NCI-H1105 treated with DMSO at 0.1 percent for 48 hours (cell line): ENCODE measurements at regions not wholly inside any gene's neighbourhood (a gene's known extent, or its start where the extent isn't known, plus 50 kb on each side); places are given as distances from the start of the nearest gene placed in this dataset.

ENCODE experiments used
- DNase-seq: peaks from one replicate; lab custom pipeline; 2025; lab: John Stamatoyannopoulos, UW

DNA sequence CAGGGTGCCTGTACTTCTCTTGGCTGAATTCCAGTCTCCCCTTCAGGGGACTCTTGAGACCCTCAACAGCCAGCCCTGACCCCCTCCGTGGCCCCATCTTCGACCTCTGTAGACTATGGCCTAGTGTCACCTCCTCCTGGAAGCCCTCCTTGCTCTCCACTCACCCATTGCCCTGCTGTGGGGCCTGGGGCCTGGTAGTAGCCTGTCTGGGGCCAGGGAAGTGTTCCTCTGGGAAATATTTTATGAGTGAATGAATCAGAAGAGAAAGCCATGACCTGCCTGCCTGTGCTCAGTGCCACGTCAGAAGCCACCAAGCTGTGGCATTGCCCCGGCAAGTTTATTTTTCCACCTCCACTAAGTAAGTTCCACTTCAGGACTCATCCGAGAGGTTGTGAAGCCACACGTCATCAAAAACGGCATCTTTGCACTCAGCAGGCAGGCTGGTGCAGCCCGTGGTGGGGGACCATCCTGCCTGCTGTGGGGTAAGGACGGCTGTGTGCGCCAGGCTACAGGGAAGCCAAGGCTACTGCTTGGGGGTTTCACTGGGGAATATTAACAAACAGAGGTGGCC is 59.6 kb upstream of the PPARA start:
- DNase-seq, result no peak

DNA sequence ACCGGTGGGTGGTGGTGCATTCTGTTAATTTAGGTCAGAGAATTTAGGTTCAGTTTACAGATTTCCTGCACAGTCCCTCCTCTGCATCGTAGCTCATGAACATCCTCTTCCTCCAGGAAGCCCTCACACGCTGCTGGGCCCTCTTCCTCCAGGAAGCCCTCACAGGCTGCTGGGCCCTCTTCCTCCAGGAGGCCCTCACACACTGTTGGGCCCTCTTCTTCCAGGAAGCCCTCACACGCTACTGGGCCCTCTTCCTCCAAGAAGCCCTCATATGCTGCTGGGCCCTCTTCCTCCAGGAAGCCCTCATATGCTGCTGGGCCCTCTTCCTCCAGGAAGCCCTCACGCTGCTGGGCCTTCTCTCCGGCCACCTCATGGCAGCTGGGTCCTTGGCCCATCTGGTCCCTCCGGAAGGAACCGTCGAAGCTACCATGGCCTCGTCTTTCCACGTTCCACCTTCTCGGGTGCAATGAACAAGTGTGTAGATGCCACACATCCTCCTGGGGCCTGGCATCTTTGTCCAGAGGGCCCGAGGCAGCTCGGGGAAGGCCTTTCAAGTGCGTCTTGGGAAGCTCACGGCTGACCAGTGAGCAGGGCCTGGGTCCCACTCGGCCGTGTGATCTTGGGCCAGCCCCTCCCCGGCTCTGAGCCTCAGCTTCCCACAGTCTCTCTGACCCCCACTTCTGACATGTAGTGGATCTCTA is 58.9 kb upstream of the PPARA start:
- DNase-seq, result no peak

DNA sequence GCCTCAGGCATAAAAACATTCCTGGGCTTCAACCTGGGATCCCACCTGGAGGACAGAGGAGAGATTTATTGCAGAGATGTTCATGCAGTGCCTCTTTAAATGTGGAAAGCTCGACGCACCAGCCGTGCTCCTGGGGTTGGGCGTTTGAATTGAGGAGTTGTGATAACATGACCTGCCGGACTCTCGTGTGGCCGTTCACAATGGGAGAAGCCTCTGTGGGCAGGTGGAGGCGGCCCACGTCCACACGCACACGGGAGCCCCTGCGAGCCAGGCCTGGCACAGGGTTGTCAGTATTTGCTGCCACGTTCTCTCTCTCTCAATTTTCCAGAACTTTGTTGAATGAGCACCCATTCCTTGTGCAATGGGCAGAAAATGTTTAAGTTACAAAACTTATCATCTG is 58.3 kb upstream of the PPARA start:
- DNase-seq, result no peak

DNA sequence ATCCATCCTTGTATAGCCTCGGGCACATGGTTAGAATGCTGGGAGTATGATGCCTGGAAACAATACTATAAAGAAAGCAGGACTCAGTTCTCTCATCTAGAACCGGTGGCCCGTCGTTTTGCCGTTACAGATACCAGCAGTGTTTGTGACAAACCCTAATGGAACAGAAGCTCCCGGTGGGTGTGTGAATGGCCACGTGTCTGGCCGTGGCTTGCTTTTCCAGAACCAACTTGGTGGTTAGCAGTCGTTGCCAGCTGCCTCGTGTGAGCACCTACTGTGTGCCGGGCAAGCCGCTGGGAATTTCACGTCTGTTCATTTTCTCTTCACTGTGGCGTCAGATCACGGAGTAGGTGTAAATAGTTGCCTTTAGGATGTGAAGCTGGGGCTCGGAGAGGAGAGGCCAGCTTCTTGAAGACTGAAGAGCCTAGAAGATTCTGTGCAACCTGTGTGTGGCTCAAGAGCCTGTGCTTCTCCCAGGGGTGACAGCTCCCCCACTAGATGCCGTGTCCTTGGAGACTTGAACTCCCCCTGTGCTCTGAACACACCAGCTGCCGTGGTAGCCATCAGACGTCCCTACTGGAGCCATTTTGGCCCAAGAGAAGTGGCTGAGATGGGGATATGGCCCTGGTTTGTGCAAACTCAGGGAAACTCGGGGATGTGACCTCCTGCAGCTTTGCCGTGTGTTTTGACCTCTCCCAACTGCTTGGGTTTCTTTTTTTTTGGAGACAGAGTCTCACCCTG is 57.5 kb upstream of the PPARA start:
- DNase-seq, result no peak

DNA sequence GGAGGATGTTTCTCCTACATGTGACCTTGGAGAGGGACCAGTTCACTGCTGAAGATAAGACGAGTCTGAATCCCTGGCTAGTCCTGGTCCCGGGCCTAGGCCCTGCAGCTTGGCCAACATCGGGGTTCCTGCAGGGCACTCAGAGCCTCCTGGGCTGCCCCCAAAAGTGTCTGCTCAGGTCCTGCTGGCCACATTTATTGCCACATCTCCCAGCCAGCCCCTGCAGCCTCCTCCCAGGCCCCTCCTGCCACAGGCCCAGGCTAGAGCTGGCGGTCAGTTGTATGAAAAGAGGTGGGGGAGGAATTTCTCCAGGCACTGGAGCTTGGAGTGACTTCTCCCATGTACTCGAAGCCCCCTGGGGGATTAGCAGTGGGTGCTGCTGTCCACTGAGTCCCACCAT is 56.5 kb upstream of the PPARA start:
- no peak for DNase-seq

DNA sequence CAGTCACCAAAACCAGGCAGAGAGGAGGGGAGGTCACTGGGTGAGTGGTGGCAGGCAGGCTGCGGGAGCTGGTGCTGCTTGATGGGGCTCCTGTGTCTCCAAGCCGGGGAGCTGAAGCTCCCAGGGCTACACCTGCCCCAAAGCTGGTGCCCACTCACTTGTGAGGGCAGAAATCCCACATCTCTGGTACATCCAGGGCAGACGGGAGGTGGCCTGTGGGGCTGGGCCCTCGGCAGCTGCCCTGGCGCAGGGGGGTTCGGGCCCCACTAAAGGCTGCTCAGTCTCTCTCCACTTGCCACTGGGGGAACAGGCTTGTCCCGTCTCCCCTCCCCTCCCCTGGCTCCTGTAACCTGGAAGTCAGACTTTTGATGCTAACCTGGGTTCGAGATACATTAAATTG is 55.6 kb upstream of the PPARA start:
- DNase-seq, result no peak

DNA sequence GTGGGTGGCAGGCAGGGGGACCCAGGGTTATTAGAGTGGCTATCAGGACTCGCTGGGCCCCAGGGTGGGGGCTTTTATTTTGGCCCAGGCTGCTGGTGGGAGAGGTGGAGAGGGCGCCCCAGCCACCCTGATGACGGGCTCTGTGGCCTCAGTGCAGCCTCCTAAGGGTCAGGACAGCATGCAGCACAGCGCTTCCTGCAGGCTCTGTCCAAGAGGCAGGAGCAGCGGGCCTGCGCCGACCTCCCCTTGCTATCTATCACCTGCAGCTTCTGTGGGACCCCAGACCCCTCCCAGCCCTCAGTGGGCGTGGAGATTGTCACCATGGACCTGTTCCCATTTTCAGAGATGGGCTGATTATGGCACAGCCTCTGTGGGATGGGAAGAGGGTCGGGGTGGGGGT is 54.3 kb upstream of the PPARA start:
- no peak for DNase-seq

DNA sequence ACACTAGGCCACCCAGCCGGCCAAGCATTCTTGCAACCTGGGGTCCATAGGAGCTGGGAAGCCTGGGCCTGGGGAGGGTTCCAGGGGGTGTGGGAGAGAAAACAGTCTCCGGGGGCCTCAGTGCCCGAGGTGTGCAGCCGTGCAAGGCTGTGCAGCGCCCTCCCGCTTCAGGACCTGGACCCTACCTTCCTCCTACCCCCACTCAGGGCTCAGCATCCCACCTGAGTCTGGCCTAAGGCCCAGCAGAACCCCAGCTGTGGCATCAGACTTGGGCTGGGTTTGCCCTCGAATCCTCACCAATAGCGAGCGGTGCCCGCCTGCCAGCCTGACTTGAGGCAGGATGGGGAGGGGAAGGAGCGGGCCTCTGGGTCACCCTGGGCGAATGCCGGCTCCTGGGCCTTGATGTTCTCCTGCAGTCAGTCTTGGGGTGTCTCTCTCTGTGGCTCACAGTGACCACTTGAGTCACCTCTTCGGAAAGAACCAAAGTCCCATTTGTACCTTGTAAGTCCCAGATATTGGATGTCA is 53.6 kb upstream of the PPARA start:
- DNase-seq, result no peak

DNA sequence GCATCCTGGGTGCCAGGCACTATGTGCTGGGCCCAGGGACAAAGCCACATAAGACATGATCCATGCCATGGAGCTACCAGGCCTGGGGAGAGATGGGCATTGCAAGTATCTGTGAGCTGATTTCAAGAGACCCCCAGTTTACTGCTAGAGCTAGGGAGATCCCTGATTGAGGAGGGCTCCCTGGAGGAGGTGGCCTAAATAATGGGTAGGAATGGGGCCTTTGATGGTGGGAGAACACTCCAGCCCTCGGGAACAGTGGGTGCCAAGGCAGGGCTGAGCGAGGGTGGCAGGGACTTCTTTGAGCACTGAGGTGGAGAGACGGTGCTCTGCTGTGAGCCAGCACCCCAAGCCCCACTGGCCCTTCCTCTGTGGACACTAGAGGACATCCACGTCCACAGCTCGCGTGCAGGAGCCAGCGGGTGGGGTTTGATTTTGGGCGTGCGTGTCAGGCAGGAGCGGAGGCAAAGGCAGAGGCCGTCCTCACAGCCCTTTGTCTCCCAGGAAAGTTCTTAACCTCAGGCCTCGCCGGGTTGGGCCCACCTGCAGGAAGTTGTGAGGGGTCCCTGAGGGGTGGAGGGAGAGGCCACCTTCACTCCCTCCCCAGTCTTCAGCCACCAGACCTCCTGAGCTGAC is 52.9 kb upstream of the PPARA start:
- DNase-seq, result no peak

DNA sequence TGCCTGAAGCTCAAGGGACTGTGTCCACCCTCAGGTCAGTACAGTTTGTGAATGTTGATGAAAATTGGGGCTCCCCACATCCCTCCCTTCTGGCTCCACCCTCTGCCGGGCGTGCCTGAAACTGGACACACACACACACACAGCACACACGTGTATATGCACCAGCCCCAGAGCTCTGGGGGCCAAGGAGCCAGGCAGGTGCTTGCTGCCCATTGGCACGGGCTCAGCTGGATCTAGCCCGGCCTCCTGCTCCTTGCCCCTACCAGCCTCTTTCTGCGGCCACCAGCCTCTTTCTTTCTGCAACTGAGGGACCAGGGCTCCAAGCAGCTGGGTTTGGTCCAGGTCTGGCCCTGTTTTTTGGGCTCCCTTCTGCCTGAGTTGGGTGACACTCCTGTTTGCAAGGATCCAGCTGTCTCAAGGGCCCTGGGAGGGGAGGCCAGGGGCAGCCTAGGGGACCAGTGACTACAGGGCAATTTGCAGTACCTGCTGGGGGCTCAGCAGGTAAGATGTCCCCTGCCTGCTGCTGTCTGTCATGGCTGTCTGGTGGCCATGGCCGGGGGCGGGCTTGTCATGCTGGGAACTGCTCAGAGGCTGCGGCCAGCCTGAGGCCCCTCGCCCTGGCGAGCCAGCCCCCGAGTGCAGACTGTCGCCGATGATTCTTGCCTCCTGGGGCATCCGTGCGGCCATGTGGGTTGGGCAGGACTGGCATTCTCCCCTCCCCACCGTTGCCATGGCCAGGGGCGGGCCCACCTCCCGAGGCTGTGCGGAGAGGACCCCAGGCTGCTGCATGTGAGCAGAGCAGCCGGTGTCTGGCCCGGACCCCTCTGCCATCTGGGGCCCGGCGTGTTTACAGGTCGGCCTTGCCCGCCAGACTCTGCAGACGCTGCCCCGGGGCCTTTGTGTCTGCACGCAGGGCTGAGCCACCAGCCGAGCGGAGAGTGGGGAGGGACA is 51.5 kb upstream of the PPARA start:
- no peak for DNase-seq

DNA sequence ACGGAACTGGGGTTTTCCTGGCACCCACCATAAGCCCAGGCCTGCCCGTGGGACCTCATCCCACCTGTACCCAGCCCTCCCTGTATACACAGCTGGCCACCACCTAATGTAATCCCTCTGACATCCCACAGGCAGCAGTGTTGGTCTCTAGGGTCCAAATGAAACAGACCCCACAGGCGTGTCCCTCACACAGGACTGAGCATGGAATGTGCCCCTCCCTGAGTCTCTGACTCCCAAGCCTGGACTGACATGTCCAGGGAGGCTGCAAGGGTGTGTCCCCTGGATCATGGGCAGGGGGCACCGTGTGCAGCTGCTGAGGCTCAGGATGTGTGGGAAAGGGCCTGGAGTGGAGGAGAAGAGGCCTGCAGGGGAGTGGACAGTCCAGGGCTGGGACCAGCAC is 50.6 kb upstream of the PPARA start:
- no peak for DNase-seq

DNA sequence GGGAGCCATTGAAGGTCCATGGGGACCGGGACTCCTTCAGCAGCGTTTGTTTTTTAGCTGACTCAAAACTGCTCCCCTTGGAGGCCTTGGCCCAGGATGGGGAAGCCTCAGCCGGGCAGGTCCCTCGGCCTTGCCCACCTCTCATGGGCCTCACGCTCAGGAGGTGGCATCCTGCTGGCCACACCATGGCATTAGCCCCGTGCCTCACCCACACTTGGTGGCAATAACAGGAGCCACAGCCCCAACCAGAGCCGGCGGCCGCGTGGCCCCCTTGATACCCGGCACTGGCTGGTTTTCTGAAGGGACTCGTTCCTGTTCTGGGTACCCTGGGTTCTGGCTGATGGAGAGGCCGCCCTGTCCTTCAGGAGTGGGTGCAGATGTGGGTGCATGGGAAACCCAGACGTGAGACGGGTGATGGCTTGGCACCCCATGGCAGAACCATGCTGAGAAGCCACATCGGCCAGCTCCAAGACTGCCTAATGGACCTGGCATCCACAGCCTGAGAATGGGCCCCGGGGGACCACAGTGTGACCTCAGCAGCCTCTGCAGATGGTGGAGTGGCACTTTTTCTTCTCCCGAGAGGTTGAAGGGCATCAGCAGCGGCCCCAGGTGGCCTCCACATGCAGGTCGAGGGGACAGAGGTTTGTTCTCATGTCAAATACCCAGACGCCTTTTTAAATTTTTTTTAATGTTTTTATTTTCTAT is 49.8 kb upstream of the PPARA start:
- no peak for DNase-seq
